Heart left ventricle (tissue), 16 donors: ENCODE measurements at regions not wholly inside any gene's neighbourhood (a gene's known extent, or its start where the extent isn't known, plus 50 kb on each side); places are given as distances from the start of the nearest gene placed in this dataset.
A peak's percentile ranks its signal among the peaks of the same experiment; 100 is the strongest.

Experiments
- ATAC-seq, 4 donors: fragments of 200-7000 bp; cut with Tn5 transposase; one replicate each; pipeline ENCODE4 v1.9.1; 2020 to 2022; ENCODE audit warnings: moderate library complexity in 4 of 4, mild to moderate bottlenecking in 3 of 4, moderate number of reproducible peaks in 1 of 4
- DNase-seq, 5 donors: peaks; one replicate each; pipeline ENCODE4 v3.0.0-alpha.2; 2020
- H3K27ac ChIP-seq, 12 donors: fragments of 200-600 bp; sonication (generic) in 4 of 12; one replicate each; pipeline versions ENCODE4 v1.5.0 to v1.8.0; 2016 to 2022; ENCODE audit warnings: mild to moderate bottlenecking in 2 of 12
- H3K27me3 ChIP-seq, 9 donors: fragments of 200-600 bp; sonication (generic) in 2 of 9; one replicate each; pipeline versions ENCODE4 v1.5.1 to v1.8.0; 2016 to 2022; ENCODE audit warnings: mild to moderate bottlenecking in 3 of 9
- H3K36me3 ChIP-seq, 9 donors: fragments of 200-600 bp; sonication (generic) in 2 of 9; one replicate each; pipeline versions ENCODE4 v1.5.0 to v1.8.0; 2018 to 2022; ENCODE audit warnings: mild to moderate bottlenecking in 2 of 9
- H3K4me1 ChIP-seq, 12 donors: fragments of 200-600 bp; sonication (generic) in 4 of 12; one replicate each; pipeline versions ENCODE4 v1.5.0 to v1.8.0; 2016 to 2022; ENCODE audit warnings: mild to moderate bottlenecking in 3 of 12
- H3K4me3 ChIP-seq, 12 donors: fragments of 200-600 bp; sonication (generic) in 4 of 12; one replicate each; pipeline versions ENCODE4 v1.5.0 to v1.8.0; 2017 to 2022; ENCODE audit warnings: mild to moderate bottlenecking in 9 of 12, moderate library complexity in 4 of 12
- H3K9me3 ChIP-seq, 12 donors: fragments of 200-600 bp; sonication (generic) in 4 of 12; one replicate each; pipeline versions ENCODE4 v1.5.0 to v1.8.0; 2016 to 2022; ENCODE audit warnings: mild to moderate bottlenecking in 1 of 12
- CTCF ChIP-seq, 12 donors: fragments of 200-600 bp; sonication (generic) in 4 of 12; IDR thresholded peaks; one replicate each; pipeline versions ENCODE4 v1.5.0 to v1.8.0; 2018 to 2022; ENCODE audit warnings: antibody characterized with exemption in 12 of 12, mild to moderate bottlenecking in 5 of 12
- POLR2A ChIP-seq, 2 donors: fragments of 450-650 bp; IDR thresholded peaks; one replicate each; pipeline ENCODE4 v1.6.1; 2017; ENCODE audit warnings: antibody characterized with exemption in 2 of 2, mild to moderate bottlenecking in 2 of 2, moderate library complexity in 2 of 2
- WGBS, 4 donors: extraction: QIAGEN DNeasy Blood & Tissue Kit in 2 of 4; methylation state at CpG; one replicate each; pipeline versions ENCODE4 v1.1.5 to v1.1.7; 2013 to 2018; 5-methylcytosine and 5-hydroxymethylcytosine counted together
- intact Hi-C, 10 donors: fragments of 100-400 bp; cut with DNase I; formaldehyde crosslinking; loops; one replicate each; pipeline versions ENCODE4 v1.11.1 to v1.14.2; 2022
- donor health status: ischemic (EF 13 %, LVEDD 7.1; RV severe dilation, severe dysfunction).
- donor health status: healthy with polysubstance abuse.
- donor health status: DM: no; HTN: yes; CAD: no.
- donor health status: DM: no; HTN: no; CAD: no.
- donor health status: ischemic (EF 25% LVEDD 6.9; RV normal size, moderate dysfunction).
- donor health status: ischemic (EF 25% LVEDD 5.7; RV mildly dilated, moderate dysfunction).
- donor health status: healthy.
- donor health status: DM: yes; HTN: yes; CAD: no.
- donor health status: ischemic (EF 35%, LVEDD 5.7; RV mildly dilated, moderate dysfunction).
- donor health status: nonischemic (EF 11% LVEDD 7.7; RV severe dilation, severe dysfunction).
- donor health status: DM: yes; HTN: yes; CAD: no.
- donor health status: PGD.
- donor health status: ischemic (EF 29% LVEDD 5.4; RV normal size, mild dysfunction).
- donor health status: nonischemic (EF 23%, LVEDD 6.1; RV moderate dilation, normal function).

GRCh38 chr9:90000925-90001324 lies 396.1 kb downstream of the GADD45G start:
- peaks cover 10 to 53% (median 42%) of the 10 kb centered on the region in 12 donors for H3K4me1 ChIP-seq
- 23 to 34% (median 29%) methylated on average over 7 of the region's 7 CpGs for WGBS, 4 donors
- ATAC-seq (peak in 1 of 4 donors; percentile 4), DNase-seq (no peak)
- H3K27me3 ChIP-seq, result no peaks in the 10 kb centered on the region
- H3K36me3 ChIP-seq, result no peaks in the 10 kb centered on the region
- H3K9me3 ChIP-seq, result peaks cover 0 to 9% (median 2%) of the 10 kb centered on the region in 12 donors
- peak overlapping the region; percentile 67 to 91 (median 84) for H3K27ac ChIP-seq
- intact Hi-C loops, result loop anchor here in 6 of 10 donors (2.0 to 10.0 kb wide), 7 partner anchors 64 to 399 kb away; partner anchors contain the start of gene GADD45G (in 2 of the 6)
- H3K4me3 ChIP-seq, result no peak overlapping the region
- no peak for TF ChIP-seq POLR2A (IDR thresholded peaks at IDR 0.05)
- TF ChIP-seq CTCF (IDR thresholded peaks at IDR 0.05), result no peak

- Histone ChIP-seq H3K9me3 (peaks cover 0 to 9% (median 2%) of the 10 kb centered on the region in 12 donors), H3K36me3 (no peaks in the 10 kb centered on the region), H3K4me3 (no peak overlapping the region), H3K4me1 (peaks cover 10 to 53% (median 42%) of the 10 kb centered on the region in 12 donors), H3K27ac (peak overlapping the region in 11 of 12 donors; percentile 18 to 89 (median 81)), H3K27me3 (no peaks in the 10 kb centered on the region)
- no peak for ATAC-seq
- TF ChIP-seq CTCF (IDR thresholded peaks at IDR 0.05), result no peak
- no peak for TF ChIP-seq POLR2A (IDR thresholded peaks at IDR 0.05)
- WGBS, 4 donors, result 53 to 71% (median 61%) methylated on average over 7 of the region's 7 CpGs
- intact Hi-C loops, result loop anchor here in 6 of 10 donors (2.0 to 10.0 kb wide), 7 partner anchors 64 to 399 kb away; partner anchors contain the start of gene GADD45G (in 2 of the 6)
- no peak for DNase-seq
Measured at GRCh38 chr9:90001747-90002146, 396.9 kb downstream of the GADD45G start.

DNA sequence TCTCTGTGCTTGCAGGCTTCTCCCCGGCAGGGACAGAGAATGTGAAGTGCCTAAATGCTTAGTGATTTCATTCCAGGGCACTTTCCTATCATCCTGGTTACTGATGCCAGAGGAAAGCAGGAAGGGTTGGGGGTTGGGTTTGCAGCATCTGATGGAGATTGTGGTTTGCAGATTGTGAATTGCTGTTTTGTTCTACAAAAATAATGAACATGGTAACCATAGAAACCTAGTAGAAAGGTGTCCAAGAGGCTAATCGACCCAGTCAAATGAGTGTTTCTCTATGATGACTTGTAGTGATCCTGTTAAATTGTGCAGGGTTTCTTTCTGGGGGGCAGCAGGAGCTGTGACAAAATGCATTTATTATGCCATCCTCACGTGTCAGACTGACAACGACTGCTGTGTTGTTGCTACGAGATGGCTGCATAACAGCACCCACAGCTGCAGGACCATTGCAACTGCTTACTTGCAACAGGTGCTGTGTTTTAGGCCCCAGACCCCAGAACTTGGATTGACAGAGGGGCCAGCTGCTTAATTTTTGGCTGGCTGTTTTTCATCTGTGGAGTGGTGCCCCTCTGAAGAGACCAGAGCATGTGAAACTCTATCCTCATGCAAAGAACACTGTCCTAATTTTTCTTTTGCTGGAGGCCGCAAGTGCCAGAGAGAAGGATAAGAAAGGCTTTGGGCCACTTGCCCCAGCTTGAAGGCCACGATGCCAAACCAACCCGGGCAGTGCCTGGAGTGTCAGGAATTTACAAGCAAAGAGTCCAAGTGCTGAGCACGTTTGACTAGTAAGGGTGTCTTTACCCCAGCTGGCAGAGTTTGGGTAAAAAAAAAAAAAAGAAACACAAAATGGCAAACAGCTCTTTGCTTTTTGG lies 397.8 kb downstream of the GADD45G start:
- TF ChIP-seq POLR2A (IDR thresholded peaks at IDR 0.05) (no peak), CTCF (IDR thresholded peaks at IDR 0.05) (no peak)
- 45 to 52% (median 46%) methylated on average over 7 to 9 of the region's 9 CpGs for WGBS, 4 donors
- Histone ChIP-seq H3K36me3 (no peaks in the 10 kb centered on the region), H3K4me1 (peaks cover 10 to 53% (median 43%) of the 10 kb centered on the region in 12 donors), H3K27me3 (no peaks in the 10 kb centered on the region), H3K27ac (peak overlapping the region in 11 of 12 donors; percentile 18 to 89 (median 81)), H3K9me3 (peaks cover 0 to 9% (median 2%) of the 10 kb centered on the region in 12 donors), H3K4me3 (no peak overlapping the region)
- intact Hi-C loops, result loop anchor here in 5 of 10 donors (1.0 to 10.0 kb wide), 7 partner anchors 65 to 400 kb away; no protein-coding TSS in a partner anchor
- peak in 2 of 4 donors; percentile 15 to 46 for ATAC-seq
- peak in 1 of 5 donors; percentile 65 for DNase-seq

DNA sequence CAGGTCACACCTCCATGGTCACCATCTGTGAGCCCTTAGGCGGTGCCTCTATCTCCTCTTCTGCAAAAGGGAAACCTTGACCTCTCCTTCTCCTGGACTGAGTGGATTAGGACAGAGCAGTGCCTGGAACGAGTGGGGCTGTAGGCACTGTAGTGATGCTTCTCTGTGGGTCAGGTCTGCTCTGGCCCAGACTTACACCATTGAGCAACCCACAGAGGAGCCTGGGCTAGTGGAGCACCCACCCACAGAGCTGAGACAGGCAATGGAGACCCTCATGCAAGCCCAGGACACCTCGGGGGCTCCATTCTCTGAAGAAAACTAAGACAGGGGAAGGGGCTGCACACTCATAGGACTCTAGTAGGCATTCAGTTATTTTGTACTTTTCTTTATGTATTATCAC lies 400.6 kb downstream of the GADD45G start:
- WGBS, 4 donors, result 92 to 97% (median 94%) methylated on average over 3 of the region's 3 CpGs
- DNase-seq (no peak), ATAC-seq (peak in 1 of 4 donors; percentile 20)
- Histone ChIP-seq H3K4me1 (peaks cover 7 to 44% (median 30%) of the 10 kb centered on the region in 12 donors), H3K9me3 (peaks cover 0 to 9% (median 2%) of the 10 kb centered on the region in 12 donors), H3K27ac (no peak overlapping the region), H3K4me3 (no peak overlapping the region), H3K36me3 (no peaks in the 10 kb centered on the region), H3K27me3 (no peaks in the 10 kb centered on the region)
- TF ChIP-seq POLR2A (IDR thresholded peaks at IDR 0.05) (no peak), CTCF (IDR thresholded peaks at IDR 0.05) (no peak)
- intact Hi-C loops, result loop anchor here in 1 of 10 donors (10.0 kb wide), 1 partner anchor 89 kb away; no protein-coding TSS in a partner anchor
